ENCODE measurements at regions not wholly inside any gene's neighbourhood (a gene's known extent, or its start where the extent isn't known, plus 50 kb on each side); places are given as distances from the start of the nearest gene placed in this dataset.

DNA sequence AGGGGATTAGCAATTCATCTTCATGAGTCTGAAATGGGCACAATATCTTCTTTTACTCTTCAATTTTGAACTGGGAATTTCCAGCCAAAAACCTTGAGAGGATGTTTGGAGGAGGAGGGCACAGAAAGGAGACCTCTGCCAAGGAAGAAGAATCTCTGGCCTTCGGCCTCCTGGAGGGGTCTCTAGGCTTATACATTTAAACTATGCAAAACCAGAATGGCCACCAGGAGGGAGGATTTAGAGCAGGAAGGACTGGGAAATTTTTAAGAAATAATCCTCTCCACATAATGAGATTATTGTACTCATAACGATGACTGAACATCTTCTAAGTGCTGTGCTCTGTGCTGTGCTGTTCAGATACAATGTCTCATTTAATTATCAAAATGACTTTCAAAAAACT is 325.9 kb downstream of the NDFIP2 start:
- Mint-ChIP-seq H3K4me1 (no peaks in the 10 kb centered on the region), H3K4me3 (no peak overlapping the region), H3K9me3 (no peaks in the 10 kb centered on the region), H3K27me3 (no peaks in the 10 kb centered on the region), H3K36me3 (ENCODE audit: insufficient read depth) (no peaks in the 10 kb centered on the region), H3K27ac (ENCODE audit: low read depth) (no peak overlapping the region)
- ATAC-seq (replicated peaks; ENCODE audit: extremely low read depth, poor library complexity, severe bottlenecking), result no peak
- no peak for DNase-seq (ENCODE audit: low spot score in 2 of 2)

- no peaks in the 10 kb centered on the region for H3K36me3 Mint-ChIP-seq (ENCODE audit: insufficient read depth)
- H3K27ac Mint-ChIP-seq (ENCODE audit: low read depth), result no peak overlapping the region
- DNase-seq (ENCODE audit: low spot score in 2 of 2), result no peak
- no peak overlapping the region for H3K4me3 Mint-ChIP-seq
- no peaks in the 10 kb centered on the region for H3K27me3 Mint-ChIP-seq
- no peak for ATAC-seq (replicated peaks; ENCODE audit: extremely low read depth, poor library complexity, severe bottlenecking)
- no peaks in the 10 kb centered on the region for H3K4me1 Mint-ChIP-seq
- H3K9me3 Mint-ChIP-seq, result no peaks in the 10 kb centered on the region
Observed at GRCh38 chr13:79805317-79805716, 324.4 kb downstream of the NDFIP2 start.

GRCh38 chr13:79803989-79804388 is 323.0 kb downstream of the NDFIP2 start:
- ATAC-seq (replicated peaks; ENCODE audit: extremely low read depth, poor library complexity, severe bottlenecking) (no peak), DNase-seq (ENCODE audit: low spot score in 2 of 2) (no peak)
- Mint-ChIP-seq H3K4me1 (no peaks in the 10 kb centered on the region), H3K27me3 (no peaks in the 10 kb centered on the region), H3K9me3 (no peaks in the 10 kb centered on the region), H3K4me3 (no peak overlapping the region), H3K36me3 (ENCODE audit: insufficient read depth) (no peaks in the 10 kb centered on the region), H3K27ac (ENCODE audit: low read depth) (no peak overlapping the region)

GRCh38 chr13:79803296-79803695 is 322.3 kb downstream of the NDFIP2 start:
- H3K36me3 Mint-ChIP-seq (ENCODE audit: insufficient read depth), result no peaks in the 10 kb centered on the region
- H3K27ac Mint-ChIP-seq (ENCODE audit: low read depth), result no peak overlapping the region
- no peak for ATAC-seq (replicated peaks; ENCODE audit: extremely low read depth, poor library complexity, severe bottlenecking)

DNA sequence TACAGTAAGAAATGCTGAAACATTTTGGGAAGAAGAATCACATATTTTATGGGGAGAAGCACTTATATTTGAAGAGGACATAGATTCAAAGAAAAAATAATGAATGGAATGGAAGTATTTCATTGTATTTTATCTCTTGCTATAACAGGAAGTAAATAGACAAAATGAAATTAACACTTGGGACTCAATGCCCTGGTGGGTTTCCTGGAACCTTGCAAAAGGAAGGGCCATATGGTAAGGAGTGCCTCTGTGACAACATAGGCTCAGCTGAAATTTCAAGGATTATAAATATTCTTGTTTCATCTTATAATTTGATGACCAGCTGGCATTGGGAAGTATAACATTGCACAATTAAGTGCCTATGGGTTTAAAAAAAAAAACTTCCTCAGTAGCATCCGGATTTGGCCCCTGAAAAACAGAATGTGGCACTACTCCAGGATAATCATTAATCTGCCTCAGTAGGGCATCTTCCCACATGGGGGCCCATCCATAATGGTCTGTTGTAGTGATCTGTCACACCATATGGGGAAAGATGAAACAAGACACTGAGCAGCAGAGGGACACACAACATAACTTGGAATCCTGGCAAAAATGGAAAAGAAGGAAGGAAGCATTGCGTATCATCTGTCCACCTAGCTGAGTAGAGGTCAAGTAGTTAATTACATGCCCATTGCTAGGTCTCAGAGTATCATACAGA is 321.6 kb downstream of the NDFIP2 start:
- Mint-ChIP-seq H3K27me3 (no peaks in the 10 kb centered on the region), H3K36me3 (ENCODE audit: insufficient read depth) (no peaks in the 10 kb centered on the region), H3K4me3 (no peak overlapping the region), H3K9me3 (no peaks in the 10 kb centered on the region), H3K27ac (ENCODE audit: low read depth) (no peak overlapping the region), H3K4me1 (no peaks in the 10 kb centered on the region)
- no peak for ATAC-seq (replicated peaks; ENCODE audit: extremely low read depth, poor library complexity, severe bottlenecking)
- no peak for DNase-seq (ENCODE audit: low spot score in 2 of 2)

More at GRCh38 chr13:79803296-79803695, 322.3 kb downstream of the NDFIP2 start:
- no peaks in the 10 kb centered on the region for H3K27me3 Mint-ChIP-seq
- H3K4me1 Mint-ChIP-seq, result no peaks in the 10 kb centered on the region
- no peak for DNase-seq (ENCODE audit: low spot score in 2 of 2)
- no peak overlapping the region for H3K4me3 Mint-ChIP-seq
- no peaks in the 10 kb centered on the region for H3K9me3 Mint-ChIP-seq

DNA sequence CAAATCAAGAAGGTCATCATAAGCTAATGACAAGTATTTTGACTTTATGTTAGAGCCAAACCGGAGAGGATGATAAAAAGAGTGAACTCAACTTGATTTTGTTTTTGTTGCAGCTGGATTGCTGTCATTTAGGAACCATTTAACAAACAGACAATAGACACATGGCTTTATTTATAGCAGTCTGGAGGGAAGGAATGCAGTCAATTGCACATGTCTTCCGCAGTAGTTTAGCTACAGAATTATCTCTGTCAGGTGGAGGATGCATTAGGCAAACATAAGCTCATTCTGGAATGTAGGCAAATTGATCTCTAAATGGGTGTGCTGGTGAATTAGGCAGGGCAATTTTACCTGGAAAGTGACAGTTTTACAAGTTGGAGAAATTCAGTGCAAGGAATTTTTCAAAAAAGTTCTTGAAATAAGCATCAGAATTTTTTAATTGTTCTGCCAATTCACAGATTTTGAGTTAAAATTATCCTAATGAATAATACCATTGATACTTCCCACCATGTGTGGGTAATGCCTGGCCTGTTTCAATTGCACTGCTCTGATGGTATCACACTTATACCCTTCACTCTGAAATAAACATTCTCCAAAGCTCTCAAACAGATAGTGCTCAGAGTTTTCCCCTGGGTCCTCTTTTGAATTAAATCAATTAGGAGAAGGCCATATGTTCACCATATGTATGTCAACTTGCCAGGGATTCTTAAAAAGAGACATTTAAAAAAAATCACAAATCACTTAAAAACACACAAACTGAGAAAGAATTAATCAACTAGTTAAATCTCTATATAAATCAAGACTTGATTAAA is 318.3 kb downstream of the NDFIP2 start:
- Mint-ChIP-seq H3K27me3 (no peaks in the 10 kb centered on the region), H3K4me1 (no peaks in the 10 kb centered on the region), H3K27ac (ENCODE audit: low read depth) (no peak overlapping the region)

DNA sequence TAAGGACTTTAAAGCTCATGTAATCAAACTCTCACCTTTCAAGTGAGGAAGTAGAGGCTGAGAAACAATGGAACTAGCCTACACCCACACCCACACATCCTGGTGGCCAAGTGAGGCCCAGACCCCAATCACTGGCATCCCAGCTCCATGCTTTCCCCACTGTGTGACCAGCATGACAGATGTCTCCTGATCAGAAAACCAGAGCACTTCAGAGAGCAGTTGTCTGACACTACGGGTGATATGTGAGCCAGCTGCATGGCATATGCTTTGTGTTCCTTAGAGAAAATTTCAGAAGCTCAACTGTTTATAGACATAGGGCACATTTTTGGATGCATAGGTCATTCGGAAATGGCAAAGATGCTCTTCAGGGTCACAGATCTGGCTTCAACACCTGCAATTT is 315.2 kb downstream of the NDFIP2 start:
- no peaks in the 10 kb centered on the region for H3K27me3 Mint-ChIP-seq
- H3K4me3 Mint-ChIP-seq, result no peak overlapping the region
- no peaks in the 10 kb centered on the region for H3K4me1 Mint-ChIP-seq
- no peak for DNase-seq (ENCODE audit: low spot score in 2 of 2)
- no peaks in the 10 kb centered on the region for H3K9me3 Mint-ChIP-seq
- H3K27ac Mint-ChIP-seq (ENCODE audit: low read depth), result no peak overlapping the region
- ATAC-seq (replicated peaks; ENCODE audit: extremely low read depth, poor library complexity, severe bottlenecking), result no peak
- no peaks in the 10 kb centered on the region for H3K36me3 Mint-ChIP-seq (ENCODE audit: insufficient read depth)

More for the DNA sequence above, 318.3 kb downstream of the NDFIP2 start:
- no peak for DNase-seq (ENCODE audit: low spot score in 2 of 2)
- Mint-ChIP-seq H3K4me3 (no peak overlapping the region), H3K9me3 (no peaks in the 10 kb centered on the region), H3K36me3 (ENCODE audit: insufficient read depth) (no peaks in the 10 kb centered on the region)
- no peak for ATAC-seq (replicated peaks; ENCODE audit: extremely low read depth, poor library complexity, severe bottlenecking)

- H3K4me1 Mint-ChIP-seq, result no peaks in the 10 kb centered on the region
- no peaks in the 10 kb centered on the region for H3K9me3 Mint-ChIP-seq
- H3K36me3 Mint-ChIP-seq (ENCODE audit: insufficient read depth), result no peaks in the 10 kb centered on the region
- no peak for DNase-seq (ENCODE audit: low spot score in 2 of 2)
- no peak overlapping the region for H3K4me3 Mint-ChIP-seq
- H3K27ac Mint-ChIP-seq (ENCODE audit: low read depth), result no peak overlapping the region
- no peaks in the 10 kb centered on the region for H3K27me3 Mint-ChIP-seq
- ATAC-seq (replicated peaks; ENCODE audit: extremely low read depth, poor library complexity, severe bottlenecking), result no peak
Observed at GRCh38 chr13:79794931-79795330, 314.0 kb downstream of the NDFIP2 start.

DNA sequence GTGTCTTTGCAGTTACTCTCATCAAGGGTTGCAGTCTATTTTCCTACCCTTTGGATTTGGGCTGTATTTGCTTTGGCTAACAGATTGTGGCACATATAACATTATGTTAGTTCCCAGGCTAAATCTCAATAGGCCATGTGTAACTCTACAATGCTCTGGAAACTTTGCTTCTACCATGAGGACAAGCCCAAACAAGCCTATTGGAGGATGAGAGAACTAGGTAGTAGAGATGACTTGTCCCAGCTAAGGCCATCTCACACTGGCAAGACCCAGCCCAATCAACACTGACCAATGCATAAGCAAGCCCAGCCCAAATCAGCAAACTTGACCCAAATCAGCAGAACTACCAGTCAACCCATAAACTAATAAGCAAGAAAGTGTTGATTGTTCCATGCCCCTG is 311.8 kb downstream of the NDFIP2 start:
- no peaks in the 10 kb centered on the region for H3K9me3 Mint-ChIP-seq
- no peak overlapping the region for H3K4me3 Mint-ChIP-seq
- ATAC-seq (replicated peaks; ENCODE audit: extremely low read depth, poor library complexity, severe bottlenecking) (no peak), DNase-seq (ENCODE audit: low spot score in 2 of 2) (no peak)
- H3K27me3 Mint-ChIP-seq, result no peaks in the 10 kb centered on the region
- no peaks in the 10 kb centered on the region for H3K4me1 Mint-ChIP-seq
- H3K27ac Mint-ChIP-seq (ENCODE audit: low read depth), result no peak overlapping the region
- no peaks in the 10 kb centered on the region for H3K36me3 Mint-ChIP-seq (ENCODE audit: insufficient read depth)

DNA sequence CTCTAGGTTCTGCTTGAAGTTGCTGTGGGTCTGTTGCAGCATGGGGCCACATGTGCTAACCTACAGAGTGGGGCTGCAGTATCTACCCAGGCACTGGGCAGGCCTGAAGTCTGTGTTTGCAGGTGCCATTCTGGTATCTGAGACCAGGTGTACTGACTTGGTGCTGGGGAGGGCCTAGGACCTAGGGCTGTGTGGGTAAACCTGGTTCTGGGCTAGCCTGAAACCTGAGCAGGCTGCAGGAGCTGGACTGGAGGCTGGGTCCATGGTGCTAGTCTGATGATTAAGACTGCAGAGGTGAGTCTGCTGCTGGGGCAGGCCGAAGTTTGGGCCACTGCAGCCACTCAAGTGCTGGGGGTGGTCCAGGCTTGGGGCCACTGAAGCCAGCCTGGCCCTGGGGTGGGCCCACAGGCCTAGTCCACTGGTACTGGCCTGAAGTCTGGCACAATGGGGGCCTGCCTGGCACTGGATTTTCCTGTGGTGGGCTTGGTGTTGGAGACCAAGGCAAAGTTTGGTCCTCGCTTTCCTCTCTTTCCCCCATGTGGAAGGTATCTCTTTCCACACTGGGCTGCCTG is 310.6 kb downstream of the NDFIP2 start:
- no peaks in the 10 kb centered on the region for H3K27me3 Mint-ChIP-seq
- H3K36me3 Mint-ChIP-seq (ENCODE audit: insufficient read depth), result no peaks in the 10 kb centered on the region
- DNase-seq (ENCODE audit: low spot score in 2 of 2) (no peak), ATAC-seq (replicated peaks; ENCODE audit: extremely low read depth, poor library complexity, severe bottlenecking) (no peak)
- H3K4me3 Mint-ChIP-seq, result no peak overlapping the region
- H3K9me3 Mint-ChIP-seq, result no peaks in the 10 kb centered on the region
- no peaks in the 10 kb centered on the region for H3K4me1 Mint-ChIP-seq
- H3K27ac Mint-ChIP-seq (ENCODE audit: low read depth), result no peak overlapping the region

- ATAC-seq (replicated peaks; ENCODE audit: extremely low read depth, poor library complexity, severe bottlenecking), result no peak
- no peaks in the 10 kb centered on the region for H3K9me3 Mint-ChIP-seq
- no peaks in the 10 kb centered on the region for H3K36me3 Mint-ChIP-seq (ENCODE audit: insufficient read depth)
- H3K4me1 Mint-ChIP-seq, result no peaks in the 10 kb centered on the region
- DNase-seq (ENCODE audit: low spot score in 2 of 2), result no peak
- no peak overlapping the region for H3K27ac Mint-ChIP-seq (ENCODE audit: low read depth)
- no peaks in the 10 kb centered on the region for H3K27me3 Mint-ChIP-seq
- H3K4me3 Mint-ChIP-seq, result no peak overlapping the region
Observed at GRCh38 chr13:79786176-79786575, 305.2 kb downstream of the NDFIP2 start.

DNA sequence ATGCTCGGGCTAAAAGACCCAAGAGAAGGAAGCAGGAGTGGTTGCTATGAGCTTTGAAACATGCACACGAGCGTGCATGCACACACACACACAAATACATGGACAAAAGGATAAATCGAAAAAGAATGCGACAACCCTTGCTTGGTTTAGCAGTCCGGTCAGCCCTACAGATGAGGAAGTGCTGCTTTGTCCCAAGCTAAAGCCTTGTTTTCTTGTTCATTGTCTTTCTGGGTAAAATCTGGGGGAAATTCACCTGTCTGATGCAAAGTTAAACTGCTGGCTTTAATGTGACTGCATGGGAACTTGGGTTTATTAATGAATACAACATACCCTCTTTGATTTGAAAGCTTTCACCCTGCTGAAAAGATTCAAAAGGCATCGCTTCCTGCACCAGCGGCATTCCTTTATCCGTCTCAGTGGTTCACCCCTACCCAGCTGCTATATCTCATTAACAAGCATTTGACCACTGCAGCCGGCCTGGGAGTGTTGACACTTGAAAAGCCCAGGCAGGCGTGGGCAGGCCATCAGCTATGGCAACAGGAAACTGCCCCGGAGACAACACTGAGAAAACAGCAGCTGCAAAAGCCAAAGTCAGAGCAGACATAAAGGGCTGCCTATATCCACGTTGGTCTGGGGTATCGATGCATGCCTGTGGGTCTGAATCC is 301.7 kb downstream of the NDFIP2 start:
- ATAC-seq (replicated peaks; ENCODE audit: extremely low read depth, poor library complexity, severe bottlenecking) (no peak), DNase-seq (ENCODE audit: low spot score in 2 of 2) (no peak)
- Mint-ChIP-seq H3K4me1 (no peaks in the 10 kb centered on the region), H3K27me3 (no peaks in the 10 kb centered on the region), H3K27ac (ENCODE audit: low read depth) (no peak overlapping the region), H3K36me3 (ENCODE audit: insufficient read depth) (no peaks in the 10 kb centered on the region), H3K9me3 (no peaks in the 10 kb centered on the region), H3K4me3 (no peak overlapping the region)

Data from central memory CD8-positive, alpha-beta T cell (primary cell).